ENCODE measurements at regions not wholly inside any gene's neighbourhood (a gene's known extent, or its start where the extent isn't known, plus 50 kb on each side); places are given as distances from the start of the nearest gene placed in this dataset.
"Not testable (repeated sequence)": the region's sequence is repeated elsewhere in the genome, so short reads cannot be mapped to it uniquely, and the experiment has no call there.

DNA sequence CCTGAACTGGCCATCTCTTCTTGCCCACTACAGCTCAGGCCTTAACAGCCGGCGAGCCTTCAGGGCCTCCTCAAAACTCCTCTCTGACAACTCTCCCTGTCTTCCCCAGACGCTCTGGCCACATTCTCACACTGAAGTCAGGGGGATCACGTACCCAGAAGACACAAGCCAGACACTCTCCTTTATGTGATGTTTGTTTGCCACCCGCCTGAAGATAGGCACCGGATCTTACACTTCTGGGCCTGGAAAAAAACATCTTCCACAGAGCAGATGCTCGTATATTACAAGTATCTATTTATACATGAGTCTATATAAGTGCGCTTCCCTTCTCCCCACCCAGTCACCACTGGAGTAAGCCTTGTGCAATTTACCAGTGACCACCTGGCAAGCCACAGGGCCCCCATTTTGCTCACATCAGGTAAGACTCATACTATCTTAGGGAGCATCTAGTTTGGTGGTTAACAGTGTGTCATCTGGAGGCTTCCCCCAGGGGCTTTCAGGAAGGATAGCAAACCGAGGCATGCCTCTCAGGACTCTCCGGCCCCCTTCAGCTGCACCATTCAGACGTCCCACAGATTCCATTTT, 349.4 kb downstream of the SOX9 start:
- DNase-seq (ENCODE audit: low read depth in 2 of 2), result no peak

GRCh38 chr17:72470734-72471133, 349.9 kb downstream of the SOX9 start:
- no peak for DNase-seq (ENCODE audit: low read depth in 2 of 2)

- DNase-seq (ENCODE audit: low read depth in 2 of 2), result no peak
These were observed 350.5 kb downstream of the SOX9 start for GRCh38 chr17:72471296-72471695.

DNA sequence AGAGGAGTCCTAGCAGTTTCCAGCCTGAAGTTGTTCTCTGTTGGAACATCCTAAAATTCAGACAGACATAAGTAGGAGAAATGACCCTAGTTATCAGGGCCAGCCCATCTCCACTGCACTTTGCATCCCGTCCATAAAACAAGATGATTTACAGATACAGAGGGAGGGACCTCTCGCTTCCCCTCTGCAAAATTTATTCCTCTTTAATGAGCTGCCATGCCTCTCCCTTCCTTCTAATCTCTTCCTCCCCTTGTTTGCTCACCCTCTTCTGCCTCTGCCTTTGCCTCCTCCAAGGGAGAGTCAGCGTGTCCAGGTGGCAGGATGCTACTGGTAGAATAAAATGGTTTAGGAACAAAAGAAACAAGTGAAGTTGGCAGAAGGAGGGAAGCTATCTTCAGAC, 351.3 kb downstream of the SOX9 start:
- no peak for DNase-seq (ENCODE audit: low read depth in 2 of 2)

DNA sequence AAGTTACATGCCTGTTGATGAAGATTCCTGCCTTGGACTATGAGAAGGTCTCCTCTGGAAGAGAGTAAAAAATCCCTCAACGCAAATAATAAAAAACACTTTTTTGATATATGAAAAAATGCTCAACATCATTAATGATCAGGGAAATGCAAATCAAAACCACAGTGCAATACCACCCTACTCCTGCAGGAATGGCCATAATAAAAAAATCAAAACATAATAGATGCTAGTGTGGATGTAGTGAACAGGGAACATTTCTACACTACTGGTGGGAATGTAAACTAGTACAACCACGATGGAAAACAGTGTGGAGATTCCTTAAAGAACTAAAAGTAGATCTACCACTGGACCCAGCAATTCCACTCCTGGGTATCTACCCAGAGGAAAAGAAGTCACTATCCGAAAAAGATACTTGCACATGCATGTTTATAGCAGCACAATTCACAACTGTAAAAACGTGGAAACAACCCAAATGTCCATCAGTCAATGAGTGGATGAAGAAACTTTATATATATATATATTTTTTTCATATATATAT, 352.1 kb downstream of the SOX9 start:
- not testable (repeated sequence) for DNase-seq (ENCODE audit: low read depth in 2 of 2)

DNA sequence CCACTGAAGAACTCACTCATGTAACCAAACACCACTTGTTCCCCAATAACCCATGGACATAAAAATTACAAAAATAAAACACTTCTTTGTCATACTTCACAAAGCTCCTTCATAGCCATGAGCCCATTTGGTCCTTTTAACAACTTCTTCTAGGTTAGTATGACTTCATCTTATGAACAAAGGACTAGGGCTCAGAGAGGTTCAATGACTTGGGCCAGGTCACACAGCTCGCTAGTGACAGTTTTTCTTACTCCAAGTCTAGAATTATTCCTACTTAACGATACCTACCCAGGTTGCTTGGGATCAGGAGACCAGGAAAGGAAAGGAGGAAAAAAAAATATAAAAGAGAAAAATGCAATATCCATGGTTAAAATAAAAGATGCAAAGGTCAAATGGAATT, 353.4 kb downstream of the SOX9 start:
- DNase-seq (ENCODE audit: low read depth in 2 of 2), result no peak

GRCh38 chr17:72474719-72475477, 354.1 kb downstream of the SOX9 start:
- no peak for DNase-seq (ENCODE audit: low read depth in 2 of 2)

DNA sequence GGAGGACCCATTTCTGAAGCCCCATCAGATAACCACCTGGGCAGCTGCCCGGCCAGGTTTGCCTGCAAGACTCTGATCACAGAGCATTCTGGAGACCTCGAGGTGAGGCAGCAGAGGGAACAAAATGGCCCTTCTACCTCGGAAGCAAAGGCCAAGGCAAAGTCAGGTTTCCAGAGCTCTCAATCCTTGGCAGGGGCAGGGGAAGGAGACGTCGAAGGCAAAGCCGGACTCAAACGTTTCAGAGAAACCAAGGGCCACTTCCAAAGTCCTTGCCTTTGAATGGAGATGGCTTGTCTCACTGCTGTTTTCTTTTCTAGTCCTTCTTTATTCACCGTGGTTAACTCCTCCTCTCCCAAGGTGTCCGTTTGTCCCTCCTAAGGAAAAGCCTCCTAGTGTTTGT, 355.3 kb downstream of the SOX9 start:
- DNase-seq (ENCODE audit: low read depth in 2 of 2), result no peak

GRCh38 chr17:72476575-72476986, 355.8 kb downstream of the SOX9 start:
- no peak for DNase-seq (ENCODE audit: low read depth in 2 of 2)

DNA sequence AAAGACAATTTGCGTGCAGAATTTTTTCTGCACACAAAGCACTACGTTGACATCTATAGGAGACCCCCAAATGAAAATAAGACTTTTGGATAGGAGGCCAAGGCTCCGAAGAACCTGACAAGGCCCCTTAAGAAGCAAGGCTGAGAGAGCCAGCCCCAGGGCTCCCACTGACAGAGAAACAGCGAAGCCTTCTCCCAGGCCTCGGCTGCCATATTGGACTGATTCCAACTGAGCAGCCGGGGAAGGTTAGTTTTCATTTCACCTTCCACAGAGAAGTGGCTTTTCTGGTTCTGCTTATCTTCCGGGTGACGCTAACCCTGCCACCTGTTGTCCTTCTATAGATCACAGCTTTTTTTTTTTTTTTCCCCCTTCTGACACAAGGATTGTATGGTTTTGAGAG, 356.7 kb downstream of the SOX9 start:
- no peak for DNase-seq (ENCODE audit: low read depth in 2 of 2)

GRCh38 chr17:72479113-72479512, 358.3 kb downstream of the SOX9 start:
- no peak for DNase-seq (ENCODE audit: low read depth in 2 of 2)

DNA sequence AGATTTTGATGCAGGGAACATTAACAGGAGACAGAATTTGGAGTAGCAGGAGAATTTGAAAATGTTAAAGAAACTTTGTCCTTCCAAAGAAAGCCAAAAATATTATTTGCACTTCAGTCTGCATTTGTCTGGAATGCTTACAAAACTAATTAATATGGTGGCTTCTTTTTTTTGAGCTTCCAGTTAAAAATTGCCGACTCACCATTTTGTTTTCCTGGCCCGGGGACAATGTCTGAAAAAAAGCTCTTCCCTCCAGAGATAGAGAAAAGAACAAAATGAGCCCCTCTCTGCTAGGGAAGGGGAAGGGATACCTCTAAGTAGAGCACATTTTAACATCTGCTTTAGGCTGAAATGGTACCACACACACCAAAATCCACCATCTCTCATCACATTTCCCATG, 360.8 kb downstream of the SOX9 start:
- no peak for DNase-seq (ENCODE audit: low read depth in 2 of 2)

- no peak for DNase-seq (ENCODE audit: low read depth in 2 of 2)
These were observed 364.8 kb downstream of the SOX9 start for GRCh38 chr17:72485596-72485995.

GRCh38 chr17:72486806-72487205, 366.0 kb downstream of the SOX9 start:
- DNase-seq (ENCODE audit: low read depth in 2 of 2), result no peak

- DNase-seq (ENCODE audit: low read depth in 2 of 2), result no peak
These were observed 367.1 kb downstream of the SOX9 start for GRCh38 chr17:72487731-72488494.

DNA sequence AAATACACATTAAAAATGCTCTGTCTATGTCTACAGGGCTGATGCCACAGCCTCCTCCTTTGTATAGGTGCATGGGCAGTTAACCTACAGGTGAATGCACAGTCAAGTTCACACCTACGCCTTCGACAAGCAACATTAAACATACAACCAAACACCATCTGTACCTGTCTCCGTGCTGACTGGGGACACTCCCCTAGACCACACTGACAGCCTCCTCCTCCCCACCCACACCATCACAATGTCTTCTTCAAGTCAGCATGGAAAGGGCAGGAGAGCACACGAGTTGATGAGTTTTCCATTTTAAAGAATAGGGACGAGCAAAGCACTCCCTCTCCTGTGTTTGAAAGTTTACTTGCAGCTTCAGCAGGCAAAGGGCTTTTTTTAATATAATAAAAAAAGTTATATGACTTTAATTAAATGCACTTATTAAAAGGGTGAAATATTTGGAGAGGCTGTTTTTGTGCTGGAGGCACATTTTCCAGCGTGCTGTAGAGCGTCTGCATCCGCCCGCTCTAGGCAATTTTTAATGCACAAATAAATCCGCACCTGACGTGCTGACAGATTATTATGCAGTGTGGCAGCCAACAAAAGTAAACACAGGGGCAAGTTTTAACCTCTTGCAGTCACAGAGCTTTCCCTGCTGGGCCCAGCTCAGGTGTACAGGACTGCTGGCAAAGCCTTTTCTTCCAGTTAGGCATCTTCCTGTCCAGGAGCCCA, 367.9 kb downstream of the SOX9 start:
- DNase-seq (ENCODE audit: low read depth in 2 of 2), result no peak

- no peak for DNase-seq (ENCODE audit: low read depth in 2 of 2)
These were observed 368.4 kb downstream of the SOX9 start for GRCh38 chr17:72489272-72489641.

- DNase-seq (ENCODE audit: low read depth in 2 of 2), result no peak
These were observed 370.3 kb downstream of the SOX9 start for GRCh38 chr17:72491102-72491501.

GRCh38 chr17:72492494-72492893, 371.7 kb downstream of the SOX9 start:
- no peak for DNase-seq (ENCODE audit: low read depth in 2 of 2)

- DNase-seq (ENCODE audit: low read depth in 2 of 2), result no peak
These were observed 372.1 kb downstream of the SOX9 start for GRCh38 chr17:72492941-72493340.

GRCh38 chr17:72494566-72494965, 373.7 kb downstream of the SOX9 start:
- DNase-seq (ENCODE audit: low read depth in 2 of 2), result no peak

GRCh38 chr17:72496461-72496860, 375.6 kb downstream of the SOX9 start:
- no peak for DNase-seq (ENCODE audit: low read depth in 2 of 2)
